ENCODE measurements at regions not wholly inside any gene's neighbourhood (a gene's known extent, or its start where the extent isn't known, plus 50 kb on each side); places are given as distances from the start of the nearest gene placed in this dataset.

DNA sequence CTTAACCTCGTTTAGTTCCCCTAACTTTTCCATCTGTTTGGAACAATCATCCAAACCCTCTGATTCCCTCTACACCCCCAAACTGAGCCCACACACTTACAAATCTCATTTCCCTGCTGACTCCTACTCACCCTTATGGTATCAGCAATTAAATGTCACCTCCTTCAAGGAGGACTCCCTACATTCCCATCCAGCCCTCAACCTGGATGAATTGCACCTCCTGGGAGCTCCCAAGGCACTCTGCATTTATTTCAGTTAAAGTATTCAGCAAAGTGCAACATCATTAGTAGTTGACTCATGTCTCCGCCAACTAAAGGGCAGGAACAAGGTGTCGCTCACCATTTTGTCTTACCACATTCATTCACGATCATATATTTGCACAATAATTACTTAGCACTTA is 353.5 kb downstream of the TMEM114 start:
- DNase-seq (ENCODE audit: low read depth): no peak
- H3K4me3 ChIP-seq (ENCODE audit: low read depth, low read length): no peak overlapping the region
- no peaks in the 10 kb centered on the region for H3K27me3 ChIP-seq (ENCODE audit: control insufficient read depth, insufficient read depth, low read length)
- TF ChIP-seq, protein P1, sequence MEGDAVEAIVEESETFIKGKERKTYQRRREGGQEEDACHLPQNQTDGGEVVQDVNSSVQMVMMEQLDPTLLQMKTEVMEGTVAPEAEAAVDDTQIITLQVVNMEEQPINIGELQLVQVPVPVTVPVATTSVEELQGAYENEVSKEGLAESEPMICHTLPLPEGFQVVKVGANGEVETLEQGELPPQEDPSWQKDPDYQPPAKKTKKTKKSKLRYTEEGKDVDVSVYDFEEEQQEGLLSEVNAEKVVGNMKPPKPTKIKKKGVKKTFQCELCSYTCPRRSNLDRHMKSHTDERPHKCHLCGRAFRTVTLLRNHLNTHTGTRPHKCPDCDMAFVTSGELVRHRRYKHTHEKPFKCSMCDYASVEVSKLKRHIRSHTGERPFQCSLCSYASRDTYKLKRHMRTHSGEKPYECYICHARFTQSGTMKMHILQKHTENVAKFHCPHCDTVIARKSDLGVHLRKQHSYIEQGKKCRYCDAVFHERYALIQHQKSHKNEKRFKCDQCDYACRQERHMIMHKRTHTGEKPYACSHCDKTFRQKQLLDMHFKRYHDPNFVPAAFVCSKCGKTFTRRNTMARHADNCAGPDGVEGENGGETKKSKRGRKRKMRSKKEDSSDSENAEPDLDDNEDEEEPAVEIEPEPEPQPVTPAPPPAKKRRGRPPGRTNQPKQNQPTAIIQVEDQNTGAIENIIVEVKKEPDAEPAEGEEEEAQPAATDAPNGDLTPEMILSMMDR (IDR thresholded peaks at IDR 0.05; ENCODE audit: insufficient read depth, low read length, poor library complexity, severe bottlenecking): no peak
- no peaks in the 10 kb centered on the region for H3K36me3 ChIP-seq (ENCODE audit: control insufficient read depth, insufficient read depth, low read length)

DNA sequence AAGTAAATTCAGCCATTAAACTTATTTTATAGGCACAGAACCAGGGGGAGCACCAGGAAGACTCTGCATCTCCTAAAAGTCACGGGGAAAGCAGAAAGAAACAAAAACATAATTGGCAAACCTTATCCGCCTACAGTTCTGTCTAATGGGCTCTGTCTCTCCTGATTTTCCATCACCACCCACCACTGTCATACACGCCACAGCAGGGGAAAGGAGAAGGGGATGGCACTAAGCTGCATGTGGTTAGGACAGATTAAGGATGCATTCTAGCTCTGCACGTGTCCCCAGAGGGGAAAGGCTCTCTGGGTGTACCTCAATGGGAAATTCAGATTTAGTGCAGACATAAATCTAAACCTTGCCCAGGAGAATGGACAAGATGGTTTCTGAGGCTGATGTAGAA is 359.8 kb downstream of the TMEM114 start:
- Histone ChIP-seq H3K36me3 (ENCODE audit: control insufficient read depth, insufficient read depth, low read length) (no peaks in the 10 kb centered on the region), H3K4me3 (ENCODE audit: low read depth, low read length) (no peak overlapping the region), H3K27me3 (ENCODE audit: control insufficient read depth, insufficient read depth, low read length) (no peaks in the 10 kb centered on the region)
- TF ChIP-seq, protein P1 (IDR thresholded peaks at IDR 0.05; ENCODE audit: insufficient read depth, low read length, poor library complexity, severe bottlenecking): no peak
- no peak for DNase-seq (ENCODE audit: low read depth)

DNA sequence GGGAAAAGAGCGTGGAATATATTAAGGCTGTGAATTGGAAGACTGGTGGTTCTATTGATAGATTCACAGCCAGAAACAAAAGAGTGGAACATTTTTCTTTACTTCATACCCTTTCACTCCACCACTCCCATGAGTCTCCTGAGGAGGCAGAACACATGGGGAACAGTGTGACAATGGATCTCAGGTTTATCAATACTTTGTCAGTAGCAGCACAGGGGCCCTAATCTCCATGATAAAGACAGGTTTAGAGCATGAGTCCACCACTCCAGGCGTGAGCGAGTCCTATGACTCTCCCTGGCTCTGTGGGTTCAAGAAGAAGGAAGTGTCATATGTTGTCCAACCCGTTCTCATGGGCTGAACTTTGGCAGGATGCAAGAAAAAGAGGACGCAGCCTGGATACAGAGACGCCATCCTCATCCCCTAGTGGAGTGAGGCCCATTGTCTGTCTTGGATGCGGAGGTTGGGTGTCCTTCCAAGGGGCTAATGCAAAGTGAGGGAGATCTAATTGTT is 361.2 kb downstream of the TMEM114 start:
- Histone ChIP-seq H3K36me3 (ENCODE audit: control insufficient read depth, insufficient read depth, low read length) (no peaks in the 10 kb centered on the region), H3K27me3 (ENCODE audit: control insufficient read depth, insufficient read depth, low read length) (no peaks in the 10 kb centered on the region), H3K4me3 (ENCODE audit: low read depth, low read length) (no peak overlapping the region)
- TF ChIP-seq, protein P1 (IDR thresholded peaks at IDR 0.05; ENCODE audit: insufficient read depth, low read length, poor library complexity, severe bottlenecking): no peak
- DNase-seq (ENCODE audit: low read depth): no peak

DNA sequence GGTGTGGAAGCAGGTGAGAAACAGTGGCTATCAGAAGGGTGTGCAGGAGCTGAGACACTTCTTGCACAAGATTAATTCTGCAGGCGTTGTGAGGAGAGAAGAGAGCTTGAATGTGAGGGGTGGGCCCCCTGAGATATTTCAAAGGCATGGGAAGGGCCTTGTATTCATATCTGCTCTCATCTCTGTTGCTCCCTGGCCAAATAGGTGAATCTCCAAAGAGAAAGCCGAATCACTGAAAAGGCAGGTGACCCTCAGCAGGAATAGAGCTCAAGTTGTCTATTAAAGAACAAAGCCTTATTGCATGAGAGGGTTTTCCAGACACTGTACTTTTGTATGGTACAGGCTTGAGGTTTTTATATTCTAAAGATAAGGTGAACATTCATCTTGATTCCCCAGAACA is 373.1 kb downstream of the TMEM114 start:
- H3K36me3 ChIP-seq (ENCODE audit: control insufficient read depth, insufficient read depth, low read length): no peaks in the 10 kb centered on the region
- TF ChIP-seq, protein P1 (IDR thresholded peaks at IDR 0.05; ENCODE audit: insufficient read depth, low read length, poor library complexity, severe bottlenecking): no peak
- H3K4me3 ChIP-seq (ENCODE audit: low read depth, low read length): no peak overlapping the region
- no peak for DNase-seq (ENCODE audit: low read depth)
- no peaks in the 10 kb centered on the region for H3K27me3 ChIP-seq (ENCODE audit: control insufficient read depth, insufficient read depth, low read length)

DNA sequence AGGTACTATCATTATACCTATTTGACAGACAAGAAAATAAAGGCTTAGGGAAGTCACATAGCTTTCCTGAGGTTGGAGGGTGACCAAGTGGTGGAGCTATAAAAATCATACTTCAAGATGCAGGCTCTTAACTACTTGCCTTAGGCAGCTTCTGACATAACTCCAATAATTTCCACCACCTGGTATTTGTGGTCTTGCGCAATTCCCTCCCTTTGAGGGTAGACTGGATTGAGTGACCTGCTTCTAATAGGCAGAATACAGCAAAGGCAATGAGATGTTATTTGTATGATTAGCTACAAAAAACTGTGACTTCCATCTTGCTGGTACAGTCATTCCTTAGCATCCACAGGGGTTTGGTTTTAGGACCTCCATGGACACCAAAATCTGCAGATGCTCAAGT is 385.5 kb downstream of the TMEM114 start:
- TF ChIP-seq, protein P1 (IDR thresholded peaks at IDR 0.05; ENCODE audit: insufficient read depth, low read length, poor library complexity, severe bottlenecking): no peak
- Histone ChIP-seq H3K4me3 (ENCODE audit: low read depth, low read length) (no peak overlapping the region), H3K36me3 (ENCODE audit: control insufficient read depth, insufficient read depth, low read length) (no peaks in the 10 kb centered on the region), H3K27me3 (ENCODE audit: control insufficient read depth, insufficient read depth, low read length) (no peaks in the 10 kb centered on the region)
- DNase-seq (ENCODE audit: low read depth): no peak

- DNase-seq (ENCODE audit: low read depth): no peak
- no peaks in the 10 kb centered on the region for H3K27me3 ChIP-seq (ENCODE audit: control insufficient read depth, insufficient read depth, low read length)
- H3K4me3 ChIP-seq (ENCODE audit: low read depth, low read length): no peak overlapping the region
- TF ChIP-seq, protein P1 (IDR thresholded peaks at IDR 0.05; ENCODE audit: insufficient read depth, low read length, poor library complexity, severe bottlenecking): no peak
- H3K36me3 ChIP-seq (ENCODE audit: control insufficient read depth, insufficient read depth, low read length): no peaks in the 10 kb centered on the region
Measured at GRCh38 chr16:8204096-8204495, 386.2 kb downstream of the TMEM114 start.
